Stimulated activated CD4-positive, alpha-beta T cell treated with anti-CD3 and anti-CD28 coated beads, Interleukin-2, amount 100 ng/mL, for 24 hours (primary cell): ENCODE measurements at regions not wholly inside any gene's neighbourhood (a gene's known extent, or its start where the extent isn't known, plus 50 kb on each side); places are given as distances from the start of the nearest gene placed in this dataset.

Source experiments
- DNase-seq, 2 donors: peaks; one replicate each; pipeline ENCODE4 v3.0.0-alpha.2; 2020

GRCh38 chr17:71111460-71111859, 942.1 kb downstream of the KCNJ2 start:
- no peak for DNase-seq

GRCh38 chr17:71111934-71112333, 942.6 kb downstream of the KCNJ2 start:
- no peak for DNase-seq

GRCh38 chr17:71113347-71113746, 944.0 kb downstream of the KCNJ2 start:
- DNase-seq = no peak

- DNase-seq = no peak
These were observed 945.8 kb downstream of the KCNJ2 start for GRCh38 chr17:71114911-71115668.

GRCh38 chr17:71115669-71115972, 946.3 kb downstream of the KCNJ2 start:
- no peak for DNase-seq

GRCh38 chr17:71117466-71117865, 948.1 kb downstream of the KCNJ2 start:
- no peak for DNase-seq

GRCh38 chr17:71118039-71118438, 948.7 kb downstream of the KCNJ2 start:
- no peak for DNase-seq

GRCh38 chr17:71127416-71127815, 958.1 kb downstream of the KCNJ2 start:
- no peak for DNase-seq

- DNase-seq = no peak
These were observed 973.0 kb downstream of the KCNJ2 start for GRCh38 chr17:71142333-71142732.

GRCh38 chr17:71145486-71145885, 975.3 kb upstream of the SOX9 start:
- DNase-seq = no peak

GRCh38 chr17:71147906-71148305, 972.9 kb upstream of the SOX9 start:
- no peak for DNase-seq

GRCh38 chr17:71149607-71150006, 971.2 kb upstream of the SOX9 start:
- DNase-seq = no peak

GRCh38 chr17:71157297-71157696, 963.5 kb upstream of the SOX9 start:
- no peak for DNase-seq

- DNase-seq = no peak
These were observed 962.4 kb upstream of the SOX9 start for GRCh38 chr17:71158437-71158836.

- DNase-seq = no peak
These were observed 957.6 kb upstream of the SOX9 start for GRCh38 chr17:71163121-71163812.

GRCh38 chr17:71163813-71164122, 957.1 kb upstream of the SOX9 start:
- no peak for DNase-seq

- no peak for DNase-seq
These were observed 956.3 kb upstream of the SOX9 start for GRCh38 chr17:71164561-71164960.

- DNase-seq = no peak
These were observed 954.5 kb upstream of the SOX9 start for GRCh38 chr17:71166311-71166710.

- DNase-seq = no peak
These were observed 952.6 kb upstream of the SOX9 start for GRCh38 chr17:71168053-71168741.

GRCh38 chr17:71170070-71170469, 950.8 kb upstream of the SOX9 start:
- DNase-seq = no peak

GRCh38 chr17:71171270-71171669, 949.5 kb upstream of the SOX9 start:
- no peak for DNase-seq

GRCh38 chr17:71173991-71174390, 946.8 kb upstream of the SOX9 start:
- DNase-seq = no peak

GRCh38 chr17:71176331-71176730, 944.5 kb upstream of the SOX9 start:
- no peak for DNase-seq

- DNase-seq = no peak
These were observed 943.8 kb upstream of the SOX9 start for GRCh38 chr17:71176928-71177443.
